Hepatocyte (in vitro differentiated cells): ENCODE measurements at regions not wholly inside any gene's neighbourhood (a gene's known extent, or its start where the extent isn't known, plus 50 kb on each side); places are given as distances from the start of the nearest gene placed in this dataset.

ENCODE experiments used
- DNase-seq: peaks from one replicate; pipeline ENCODE4 v3.0.0-alpha.2; 2016; ENCODE audit warnings: low spot score
- H2AFZ ChIP-seq: fragments of 200-600 bp; sonication (generic); 2 replicates; pipeline ENCODE4 v1.6.0; 2016; ENCODE audit warnings: antibody characterized with exemption, mild to moderate bottlenecking
- H3K27ac ChIP-seq: fragments of 200-600 bp; sonication (generic); 2 replicates; pipeline ENCODE4 v1.5.1; 2016; ENCODE audit warnings: mild to moderate bottlenecking
- H3K27me3 ChIP-seq: fragments of 200-600 bp; sonication (generic); 2 replicates; pipeline ENCODE4 v1.6.1; 2016
- H3K36me3 ChIP-seq: fragments of 200-600 bp; sonication (generic); replicated peaks from 2 replicates; pipeline ENCODE4 v1.5.1; 2016; ENCODE audit warnings: low read depth; ENCODE audit not compliant: insufficient read depth
- H3K4me1 ChIP-seq: fragments of 200-600 bp; sonication (generic); 2 replicates; pipeline ENCODE4 v1.5.1; 2016; ENCODE audit warnings: mild to moderate bottlenecking, moderate library complexity; ENCODE audit not compliant: insufficient read depth
- H3K4me2 ChIP-seq: fragments of 200-600 bp; sonication (generic); 2 replicates; pipeline ENCODE4 v1.6.0; 2016
- H3K4me3 ChIP-seq: fragments of 200-600 bp; sonication (generic); 2 replicates; pipeline ENCODE4 v1.5.1; 2016; ENCODE audit warnings: mild to moderate bottlenecking
- H3K79me2 ChIP-seq: fragments of 200-600 bp; sonication (generic); 2 replicates; pipeline ENCODE4 v1.6.0; 2017; ENCODE audit warnings: mild to moderate bottlenecking
- H3K9me2 ChIP-seq: fragments of 200-600 bp; sonication (generic); replicated peaks from 2 replicates; pipeline ENCODE4 v1.6.0; 2017; ENCODE audit warnings: mild to moderate bottlenecking; ENCODE audit not compliant: insufficient read depth
- H3K9me3 ChIP-seq: fragments of 200-600 bp; sonication (generic); 2 replicates; pipeline ENCODE4 v1.5.1; 2016; ENCODE audit warnings: low read depth, mild to moderate bottlenecking
- H4K20me1 ChIP-seq: fragments of 200-600 bp; sonication (generic); 2 replicates; pipeline ENCODE4 v1.6.0; 2016; ENCODE audit warnings: mild to moderate bottlenecking; ENCODE audit not compliant: insufficient read depth, poor library complexity, severe bottlenecking
- EZH2 ChIP-seq: fragments of 200-600 bp; sonication (generic); IDR thresholded peaks from 2 replicates; pipeline ENCODE4 v1.6.1; 2016; ENCODE audit warnings: antibody characterized with exemption, mild to moderate bottlenecking, borderline replicate concordance
- EZH2phosphoT487 ChIP-seq: fragments of 200-600 bp; sonication (generic); IDR thresholded peaks from one replicate; pipeline ENCODE4 v1.6.1; 2018; ENCODE audit warnings: antibody characterized with exemption, mild to moderate bottlenecking, low read depth, moderate library complexity; ENCODE audit not compliant: unreplicated experiment, severe bottlenecking
- WGBS: methylation state at CpG from one replicate; pipeline ENCODE4 v1.1.6; 2016; ENCODE audit warnings: low lambda C conversion rate; ENCODE audit errors: missing lambda C conversion rate; 5-methylcytosine and 5-hydroxymethylcytosine counted together
- TF ChIP-seq, protein P1 (sequence below): fragments of 200-600 bp; sonication (generic); IDR thresholded peaks from 2 replicates; pipeline ENCODE4 v1.5.1; 2016; ENCODE audit warnings: antibody characterized with exemption, mild to moderate bottlenecking; ENCODE audit not compliant: poor library complexity

DNA sequence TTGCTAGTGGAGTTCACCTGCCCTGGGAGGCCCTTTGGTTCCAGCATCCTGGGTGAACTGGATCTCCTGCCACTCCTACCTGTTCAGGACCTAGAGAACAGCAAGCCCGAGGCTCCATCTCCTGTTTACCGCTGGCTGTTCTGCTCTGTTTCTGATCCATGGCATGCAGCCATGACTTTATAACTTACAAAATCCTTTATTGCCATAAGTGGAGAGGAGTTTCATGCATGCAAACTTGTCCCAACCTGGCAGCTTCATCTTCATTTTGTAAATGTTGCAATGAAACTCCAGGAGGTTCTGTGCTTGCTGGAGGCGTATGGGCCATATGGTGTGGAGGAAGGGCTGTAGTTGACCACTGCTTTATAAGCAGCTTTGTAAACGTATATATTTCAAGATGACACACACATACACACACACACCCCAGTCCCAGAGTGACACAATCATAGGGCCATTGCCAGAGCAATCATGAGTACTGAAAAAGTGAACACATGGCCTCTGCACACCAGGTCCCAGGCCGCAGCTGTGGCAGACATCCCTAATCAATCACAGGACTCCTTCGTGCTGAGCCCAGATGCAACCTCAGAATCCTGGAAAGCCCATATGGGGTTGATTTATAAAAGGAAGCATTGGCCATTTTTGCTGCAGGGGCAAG lies 69.0 kb downstream of the UBIAD1 start:
- Histone ChIP-seq H3K79me2 (no peaks in the 10 kb centered on the region), H4K20me1 (no peaks in the 10 kb centered on the region), H3K4me2 (no peak overlapping the region), H3K9me3 (no peaks in the 10 kb centered on the region), H3K27ac (no peak overlapping the region), H3K4me3 (no peak overlapping the region), H3K4me1 (peaks cover 11% of the 10 kb centered on the region), H3K36me3 (no peaks in the 10 kb centered on the region), H3K9me2 (no peaks in the 10 kb centered on the region), H2AFZ (no peak overlapping the region), H3K27me3 (no peaks in the 10 kb centered on the region)
- TF ChIP-seq, protein P1, sequence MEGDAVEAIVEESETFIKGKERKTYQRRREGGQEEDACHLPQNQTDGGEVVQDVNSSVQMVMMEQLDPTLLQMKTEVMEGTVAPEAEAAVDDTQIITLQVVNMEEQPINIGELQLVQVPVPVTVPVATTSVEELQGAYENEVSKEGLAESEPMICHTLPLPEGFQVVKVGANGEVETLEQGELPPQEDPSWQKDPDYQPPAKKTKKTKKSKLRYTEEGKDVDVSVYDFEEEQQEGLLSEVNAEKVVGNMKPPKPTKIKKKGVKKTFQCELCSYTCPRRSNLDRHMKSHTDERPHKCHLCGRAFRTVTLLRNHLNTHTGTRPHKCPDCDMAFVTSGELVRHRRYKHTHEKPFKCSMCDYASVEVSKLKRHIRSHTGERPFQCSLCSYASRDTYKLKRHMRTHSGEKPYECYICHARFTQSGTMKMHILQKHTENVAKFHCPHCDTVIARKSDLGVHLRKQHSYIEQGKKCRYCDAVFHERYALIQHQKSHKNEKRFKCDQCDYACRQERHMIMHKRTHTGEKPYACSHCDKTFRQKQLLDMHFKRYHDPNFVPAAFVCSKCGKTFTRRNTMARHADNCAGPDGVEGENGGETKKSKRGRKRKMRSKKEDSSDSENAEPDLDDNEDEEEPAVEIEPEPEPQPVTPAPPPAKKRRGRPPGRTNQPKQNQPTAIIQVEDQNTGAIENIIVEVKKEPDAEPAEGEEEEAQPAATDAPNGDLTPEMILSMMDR = no peak
- TF ChIP-seq EZH2phosphoT487 = no peak
- no peak for TF ChIP-seq EZH2
- 54% methylated on average over 6 of the region's 6 CpGs for WGBS
- DNase-seq = no peak

DNA sequence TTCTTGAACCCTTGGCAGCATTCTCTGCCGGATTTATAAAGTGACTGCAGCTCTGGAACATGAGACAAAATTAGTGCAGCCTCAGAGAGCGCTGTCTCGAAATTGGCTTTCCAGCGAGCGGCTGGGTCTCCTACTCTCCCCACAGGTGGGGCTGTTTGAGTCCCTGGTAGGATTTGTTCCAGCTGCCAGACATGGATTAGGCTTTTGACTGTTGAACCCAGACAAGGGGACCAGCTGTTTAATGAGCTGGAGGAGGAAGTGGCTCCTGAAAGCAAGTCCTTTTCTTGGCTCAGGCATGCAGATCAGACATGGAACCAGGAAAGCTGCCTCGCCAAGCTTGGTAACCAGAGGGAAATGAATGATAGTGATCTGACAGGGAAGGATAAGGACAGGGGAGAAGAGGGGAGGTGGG lies 69.6 kb downstream of the UBIAD1 start:
- Histone ChIP-seq H4K20me1 (no peaks in the 10 kb centered on the region), H3K36me3 (no peaks in the 10 kb centered on the region), H3K9me3 (no peaks in the 10 kb centered on the region), H3K79me2 (no peaks in the 10 kb centered on the region), H3K9me2 (no peaks in the 10 kb centered on the region), H3K27me3 (no peaks in the 10 kb centered on the region), H3K4me2 (no peak overlapping the region), H3K27ac (no peak overlapping the region), H3K4me3 (no peak overlapping the region), H3K4me1 (peaks cover 11% of the 10 kb centered on the region), H2AFZ (no peak overlapping the region)
- DNase-seq = no peak
- TF ChIP-seq EZH2phosphoT487 (no peak), EZH2 (no peak)
- TF ChIP-seq, protein P1 = no peak
- 68% methylated on average over 6 of the region's 6 CpGs for WGBS

DNA sequence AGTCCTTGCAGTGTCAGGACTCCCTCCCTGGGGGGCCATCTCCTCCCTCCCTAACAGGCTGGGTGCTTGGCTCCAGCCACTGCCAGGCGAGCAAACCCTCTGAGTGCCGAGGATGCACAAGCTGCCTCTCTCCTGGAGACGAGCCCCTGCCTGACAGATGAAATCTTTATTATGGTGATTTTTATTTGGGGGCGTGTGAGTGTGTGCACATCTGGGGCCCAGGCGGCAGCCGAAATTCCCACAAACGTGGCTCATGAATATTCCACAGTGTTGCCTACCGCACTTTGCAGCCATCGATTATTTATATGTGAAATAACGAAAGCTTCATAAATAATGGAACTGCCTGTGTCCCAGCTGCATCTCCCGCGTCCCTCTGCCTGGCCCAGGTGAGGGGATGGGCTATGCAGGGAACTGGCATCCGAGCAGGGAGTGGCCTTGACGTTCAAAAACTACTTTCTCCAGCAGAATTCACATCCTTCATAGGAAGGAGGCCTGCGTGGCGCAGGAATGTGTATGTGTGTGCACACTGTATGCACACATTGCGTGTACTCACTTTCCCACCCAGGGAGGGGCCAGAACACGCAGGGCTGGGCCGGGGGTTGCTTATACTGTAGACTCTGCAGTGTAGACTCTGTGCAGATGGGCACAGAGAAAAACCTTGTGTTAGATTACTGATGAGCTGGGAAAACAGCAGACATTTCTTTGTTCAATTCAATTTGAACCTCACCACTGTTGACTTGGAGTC lies 73.1 kb downstream of the UBIAD1 start:
- Histone ChIP-seq H3K27me3 (no peaks in the 10 kb centered on the region), H3K27ac (no peak overlapping the region), H3K4me2 (no peak overlapping the region), H4K20me1 (no peaks in the 10 kb centered on the region), H3K9me3 (no peaks in the 10 kb centered on the region), H3K9me2 (no peaks in the 10 kb centered on the region), H3K36me3 (no peaks in the 10 kb centered on the region), H2AFZ (no peak overlapping the region), H3K4me3 (no peak overlapping the region), H3K4me1 (no peaks in the 10 kb centered on the region), H3K79me2 (no peaks in the 10 kb centered on the region)
- WGBS = 70% methylated on average over 19 of the region's 19 CpGs
- no peak for DNase-seq
- TF ChIP-seq EZH2 (no peak), EZH2phosphoT487 (no peak)
- TF ChIP-seq, protein P1 = no peak
